ENCODE measurements at regions not wholly inside any gene's neighbourhood (a gene's known extent, or its start where the extent isn't known, plus 50 kb on each side); places are given as distances from the start of the nearest gene placed in this dataset.

- intact Hi-C loops (cut with DNase I): no loop called here
- Histone ChIP-seq H3K4me1 (peaks cover 0 to 5% (median 0%) of the 10 kb centered on the region in 3 donors), H3K9me3 (no peaks in the 10 kb centered on the region), H3K27me3 (peaks cover 0 to under 1% (median 0%) of the 10 kb centered on the region in 4 donors), H3K27ac (no peak overlapping the region), H3K4me3 (no peak overlapping the region), H3K36me3 (no peaks in the 10 kb centered on the region)
- 28 to 30% methylated on average over 4 of the region's 4 CpGs for WGBS, 2 donors
- FAIRE-seq: no peak
- TF ChIP-seq CTCF (IDR thresholded peaks at IDR 0.05): no peak
- peak in 2 of 6 donors; percentile 20 to 35 for DNase-seq
- peak; percentile 60 to 97 (median 85) for ATAC-seq
Observed at GRCh38 chr7:13144673-13145072, 457.2 kb downstream of the ARL4A start.

GRCh38 chr7:13148548-13148947, 461.1 kb downstream of the ARL4A start:
- no peaks in the 10 kb centered on the region for H3K9me3 ChIP-seq
- no peak overlapping the region for H3K4me3 ChIP-seq
- DNase-seq: no peak
- H3K27ac ChIP-seq: no peak overlapping the region
- H3K27me3 ChIP-seq: peaks cover 0 to 2% (median 0%) of the 10 kb centered on the region in 4 donors
- TF ChIP-seq CTCF (IDR thresholded peaks at IDR 0.05): no peak
- no peaks in the 10 kb centered on the region for H3K36me3 ChIP-seq
- ATAC-seq: no peak
- 41 to 53% methylated on average over 1 of the region's 1 CpG for WGBS, 2 donors
- H3K4me1 ChIP-seq: peaks cover 0 to 5% (median 0%) of the 10 kb centered on the region in 3 donors
- FAIRE-seq: no peak
- intact Hi-C loops (cut with DNase I): no loop called here

- Histone ChIP-seq H3K9me3 (no peaks in the 10 kb centered on the region), H3K36me3 (no peaks in the 10 kb centered on the region), H3K4me1 (no peaks in the 10 kb centered on the region), H3K4me3 (no peak overlapping the region), H3K27me3 (peaks cover 0 to 2% (median 0%) of the 10 kb centered on the region in 4 donors), H3K27ac (no peak overlapping the region)
- FAIRE-seq (no peak), ATAC-seq (no peak), DNase-seq (no peak)
- intact Hi-C loops (cut with DNase I): no loop called here
- TF ChIP-seq CTCF (IDR thresholded peaks at IDR 0.05): no peak
- WGBS, 2 donors: 93 to 97% methylated on average over 1 of the region's 1 CpG
Observed at GRCh38 chr7:13151978-13152377, 464.5 kb downstream of the ARL4A start.

- Histone ChIP-seq H3K27ac (no peak overlapping the region), H3K4me3 (no peak overlapping the region), H3K36me3 (no peaks in the 10 kb centered on the region), H3K4me1 (no peaks in the 10 kb centered on the region), H3K9me3 (no peaks in the 10 kb centered on the region), H3K27me3 (peaks cover 0 to 2% (median 0%) of the 10 kb centered on the region in 4 donors)
- intact Hi-C loops (cut with DNase I): no loop called here
- DNase-seq: no peak
- TF ChIP-seq CTCF (IDR thresholded peaks at IDR 0.05): no peak
- FAIRE-seq: peak; percentile 45
- no peak for ATAC-seq
Observed at GRCh38 chr7:13152755-13153154, 465.3 kb downstream of the ARL4A start.

GRCh38 chr7:13153266-13153665, 465.8 kb downstream of the ARL4A start:
- ATAC-seq: no peak
- no peak overlapping the region for H3K4me3 ChIP-seq
- no peak for FAIRE-seq
- DNase-seq: no peak
- no peak for TF ChIP-seq CTCF (IDR thresholded peaks at IDR 0.05)
- no peak overlapping the region for H3K27ac ChIP-seq
- 83 to 87% methylated on average over 2 of the region's 2 CpGs for WGBS, 2 donors
- H3K36me3 ChIP-seq: no peaks in the 10 kb centered on the region
- intact Hi-C loops (cut with DNase I): no loop called here
- peaks cover 0 to 2% (median 0%) of the 10 kb centered on the region in 4 donors for H3K27me3 ChIP-seq
- H3K9me3 ChIP-seq: no peaks in the 10 kb centered on the region
- no peaks in the 10 kb centered on the region for H3K4me1 ChIP-seq
